CD14-positive monocyte (primary cell): ENCODE measurements at regions not wholly inside any gene's neighbourhood (a gene's known extent, or its start where the extent isn't known, plus 50 kb on each side); places are given as distances from the start of the nearest gene placed in this dataset.

Source experiments
- DNase-seq, 3 donors: peaks; one replicate each; pipeline ENCODE4 v3.0.0-alpha.2; 2011 to 2022
- H2AFZ ChIP-seq: 2 replicates; pipeline ENCODE4 v1.6.0; 2012; ENCODE audit warnings: mild to moderate bottlenecking, low read depth, low read length, inconsistent platforms; ENCODE audit not compliant: insufficient read depth, poor library complexity, severe bottlenecking
- H3K27ac ChIP-seq, 2 donors: 1 replicate in 1 of 2; 2 replicates in 1 of 2; pipeline ENCODE4 v1.5.1; 2012 to 2013; ENCODE audit warnings: low read length in 2 of 2, control low read depth in 1 of 2, inconsistent platforms in 1 of 2, low read depth in 1 of 2, mild to moderate bottlenecking in 1 of 2
- H3K27me3 ChIP-seq, 2 donors: one replicate each; pipeline versions ENCODE4 v1.6.0 to v1.6.1; 2011 to 2013; ENCODE audit warnings: low read length in 2 of 2; ENCODE audit not compliant: control insufficient read depth in 2 of 2, insufficient read depth in 2 of 2
- H3K36me3 ChIP-seq, 2 donors: replicated peaks in 1 of 2; 1 replicate in 1 of 2; 2 replicates in 1 of 2; pipeline versions ENCODE4 v1.5.1 to v1.6.1; 2012 to 2013; ENCODE audit warnings: low read length in 2 of 2, control low read depth in 1 of 2, inconsistent platforms in 1 of 2, mild to moderate bottlenecking in 1 of 2; ENCODE audit not compliant: insufficient read depth in 2 of 2, control insufficient read depth in 1 of 2
- H3K4me1 ChIP-seq, 2 donors: 1 replicate in 1 of 2; 2 replicates in 1 of 2; pipeline versions ENCODE4 v1.5.1 to v1.6.1; 2012 to 2013; ENCODE audit warnings: low read length in 2 of 2, control low read depth in 1 of 2, inconsistent platforms in 1 of 2, mild to moderate bottlenecking in 1 of 2, moderate library complexity in 1 of 2; ENCODE audit not compliant: insufficient read depth in 2 of 2, control insufficient read depth in 1 of 2
- H3K4me2 ChIP-seq: replicated peaks from 2 replicates; pipeline ENCODE3; 2012; ENCODE audit warnings: low read length, moderate library complexity, mild to moderate bottlenecking; ENCODE audit not compliant: poor library complexity, severe bottlenecking; ENCODE audit errors: extremely low read depth
- H3K4me3 ChIP-seq, 3 experiments: fragments of 200-600 bp in 1 of 3; sonication (generic) in 1 of 3; replicated peaks in 1 of 3; 1 replicate in 2 of 3; 2 replicates in 1 of 3; pipeline ENCODE4 v1.5.1; 2011 to 2013; ENCODE audit warnings: low read length in 3 of 3, mild to moderate bottlenecking in 3 of 3, control low read depth in 2 of 3, low read depth in 2 of 3, inconsistent platforms in 1 of 3, moderate library complexity in 1 of 3
- H3K79me2 ChIP-seq: 2 replicates; pipeline ENCODE4 v1.6.0; 2012; ENCODE audit warnings: mild to moderate bottlenecking, control low read depth, inconsistent platforms, low read length, moderate library complexity; ENCODE audit not compliant: insufficient read depth
- H3K9ac ChIP-seq: 2 replicates; pipeline ENCODE4 v1.6.0; 2017; ENCODE audit warnings: low read length, mild to moderate bottlenecking; ENCODE audit not compliant: insufficient read depth, poor library complexity, severe bottlenecking
- H3K9me3 ChIP-seq, 2 donors: replicated peaks in 1 of 2; 1 replicate in 1 of 2; 2 replicates in 1 of 2; pipeline versions ENCODE4 v1.5.1 to v1.6.1; 2012 to 2013; ENCODE audit warnings: low read length in 2 of 2, control low read depth in 1 of 2; ENCODE audit not compliant: control insufficient read depth in 1 of 2, insufficient read depth in 1 of 2
- H4K20me1 ChIP-seq: 2 replicates; pipeline ENCODE4 v1.6.0; 2012; ENCODE audit warnings: mild to moderate bottlenecking, low read length, control low read depth, moderate library complexity; ENCODE audit not compliant: insufficient read depth
- H3K27ac Mint-ChIP-seq, 7 donors: one replicate each; pipeline ENCODE4 v1.8.0; 2020; ENCODE audit warnings: mild to moderate bottlenecking in 7 of 7, mixed read lengths in 7 of 7, moderate library complexity in 6 of 7, inconsistent platforms in 2 of 7
- H3K27me3 Mint-ChIP-seq, 3 donors: one replicate each; pipeline ENCODE4 v1.8.0; 2021 to 2022; ENCODE audit warnings: low read depth in 3 of 3, mild to moderate bottlenecking in 3 of 3, mixed read lengths in 3 of 3, moderate library complexity in 3 of 3, inconsistent platforms in 1 of 3
- H3K36me3 Mint-ChIP-seq, 2 donors: one replicate each; pipeline ENCODE4 v1.8.0; 2020; ENCODE audit warnings: mixed read lengths in 2 of 2, inconsistent platforms in 1 of 2, mild to moderate bottlenecking in 1 of 2
- H3K4me1 Mint-ChIP-seq: one replicate; pipeline ENCODE4 v1.8.0; 2020; ENCODE audit warnings: mild to moderate bottlenecking, mixed read lengths
- H3K4me3 Mint-ChIP-seq, 2 donors: one replicate each; pipeline ENCODE4 v1.8.0; 2020; ENCODE audit warnings: mild to moderate bottlenecking in 2 of 2, mixed read lengths in 2 of 2, moderate library complexity in 1 of 2
- H3K9me3 Mint-ChIP-seq, 7 donors: one replicate each; pipeline ENCODE4 v1.8.0; 2020 to 2022; ENCODE audit warnings: mixed read lengths in 7 of 7, mild to moderate bottlenecking in 6 of 7, moderate library complexity in 6 of 7, inconsistent platforms in 2 of 7
- WGBS: methylation state at CpG from one replicate; pipeline ENCODE4 v1.1.5; 2013; ENCODE audit warnings: missing lambda C conversion rate; ENCODE audit not compliant: insufficient coverage; 5-methylcytosine and 5-hydroxymethylcytosine counted together
- intact Hi-C, 2 donors: fragments of 100-400 bp; cut with micrococcal nuclease; formaldehyde crosslinking; loops; one replicate each; pipeline versions ENCODE4 v1.15.0 to v1.15.1; 2023
- TF ChIP-seq, protein P1 (sequence below): fragments of 200-600 bp; IDR thresholded peaks from one replicate; pipeline ENCODE4 v1.8.0; 2022; ENCODE audit warnings: antibody characterized with exemption, mild to moderate bottlenecking

DNA sequence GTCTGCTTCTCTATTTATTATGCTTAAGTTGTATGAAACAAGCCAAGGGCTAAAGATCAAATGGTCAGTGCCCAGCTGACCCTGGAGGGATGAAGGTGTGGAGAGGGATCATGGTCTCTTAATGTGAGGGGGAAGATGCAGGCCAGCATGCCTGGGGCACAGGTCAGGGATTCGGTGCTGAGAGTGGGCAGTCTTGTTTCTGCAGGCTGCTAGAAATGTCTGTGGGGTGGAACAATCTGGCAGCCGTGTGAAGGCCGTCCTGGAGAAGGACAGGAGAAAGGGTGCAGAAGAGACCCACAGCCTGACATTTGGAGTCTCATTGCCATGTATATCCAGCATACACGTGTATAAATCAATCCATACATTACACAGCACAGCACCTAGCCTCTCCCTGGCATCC lies 258.3 kb upstream of the MOCS1 start:
- H3K27me3 ChIP-seq, result no peaks in the 10 kb centered on the region
- no peaks in the 10 kb centered on the region for H3K36me3 Mint-ChIP-seq
- TF ChIP-seq, protein P1, sequence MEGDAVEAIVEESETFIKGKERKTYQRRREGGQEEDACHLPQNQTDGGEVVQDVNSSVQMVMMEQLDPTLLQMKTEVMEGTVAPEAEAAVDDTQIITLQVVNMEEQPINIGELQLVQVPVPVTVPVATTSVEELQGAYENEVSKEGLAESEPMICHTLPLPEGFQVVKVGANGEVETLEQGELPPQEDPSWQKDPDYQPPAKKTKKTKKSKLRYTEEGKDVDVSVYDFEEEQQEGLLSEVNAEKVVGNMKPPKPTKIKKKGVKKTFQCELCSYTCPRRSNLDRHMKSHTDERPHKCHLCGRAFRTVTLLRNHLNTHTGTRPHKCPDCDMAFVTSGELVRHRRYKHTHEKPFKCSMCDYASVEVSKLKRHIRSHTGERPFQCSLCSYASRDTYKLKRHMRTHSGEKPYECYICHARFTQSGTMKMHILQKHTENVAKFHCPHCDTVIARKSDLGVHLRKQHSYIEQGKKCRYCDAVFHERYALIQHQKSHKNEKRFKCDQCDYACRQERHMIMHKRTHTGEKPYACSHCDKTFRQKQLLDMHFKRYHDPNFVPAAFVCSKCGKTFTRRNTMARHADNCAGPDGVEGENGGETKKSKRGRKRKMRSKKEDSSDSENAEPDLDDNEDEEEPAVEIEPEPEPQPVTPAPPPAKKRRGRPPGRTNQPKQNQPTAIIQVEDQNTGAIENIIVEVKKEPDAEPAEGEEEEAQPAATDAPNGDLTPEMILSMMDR, result no peak
- no peaks in the 10 kb centered on the region for H3K4me1 Mint-ChIP-seq
- H4K20me1 ChIP-seq, result no peaks in the 10 kb centered on the region
- H3K4me1 ChIP-seq, result no peaks in the 10 kb centered on the region
- H3K4me3 ChIP-seq, result no peak overlapping the region
- no peak overlapping the region for H2AFZ ChIP-seq
- no peaks in the 10 kb centered on the region for H3K36me3 ChIP-seq
- no peak overlapping the region for H3K27ac Mint-ChIP-seq
- no peaks in the 10 kb centered on the region for H3K79me2 ChIP-seq
- H3K27ac ChIP-seq, result no peak overlapping the region
- H3K4me3 Mint-ChIP-seq, result no peak overlapping the region
- peaks cover 0 to 9% (median 1%) of the 10 kb centered on the region in 3 donors for H3K27me3 Mint-ChIP-seq
- H3K4me2 ChIP-seq, result no peak overlapping the region
- intact Hi-C loops, result no loop called here
- no peak for DNase-seq
- peaks cover 0 to 8% (median 3%) of the 10 kb centered on the region in 7 donors for H3K9me3 Mint-ChIP-seq
- no peak overlapping the region for H3K9ac ChIP-seq
- WGBS, result 86% methylated on average over 1 of the region's 4 CpGs
- no peaks in the 10 kb centered on the region for H3K9me3 ChIP-seq

DNA sequence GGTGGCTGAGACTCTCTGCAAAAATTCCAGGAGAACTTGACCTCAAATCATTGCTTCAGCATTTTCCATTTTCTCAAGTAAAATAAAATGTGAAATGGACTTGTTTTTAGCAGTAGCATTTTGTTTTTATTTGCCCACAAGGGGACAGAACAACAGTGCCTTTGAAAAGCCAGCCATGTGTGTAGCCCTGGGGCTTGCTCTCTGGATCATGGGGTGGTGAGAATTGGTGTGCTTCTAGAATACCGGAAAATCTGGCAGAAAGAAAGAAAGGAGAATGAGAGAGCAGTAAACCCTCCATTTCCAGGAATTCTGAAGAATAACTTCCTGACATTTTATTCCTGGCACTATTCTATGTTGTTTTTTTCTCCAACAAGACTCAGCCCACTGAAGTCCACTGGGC lies 254.7 kb upstream of the MOCS1 start:
- Histone ChIP-seq H3K79me2 (no peaks in the 10 kb centered on the region), H3K4me3 (no peak overlapping the region), H4K20me1 (no peaks in the 10 kb centered on the region), H2AFZ (no peak overlapping the region), H3K4me1 (no peaks in the 10 kb centered on the region), H3K27me3 (no peaks in the 10 kb centered on the region), H3K9me3 (peaks cover 4 to 6% of the 10 kb centered on the region in 2 donors), H3K27ac (no peak overlapping the region), H3K9ac (no peak overlapping the region), H3K4me2 (no peak overlapping the region), H3K36me3 (no peaks in the 10 kb centered on the region)
- intact Hi-C loops, result no loop called here
- no peaks in the 10 kb centered on the region for H3K4me1 Mint-ChIP-seq
- no peak for DNase-seq
- H3K4me3 Mint-ChIP-seq, result no peak overlapping the region
- peaks cover 6 to 23% (median 15%) of the 10 kb centered on the region in 7 donors for H3K9me3 Mint-ChIP-seq
- no CpG with 5 or more reads among the region's 1 CpG for WGBS
- H3K27me3 Mint-ChIP-seq, result peaks cover 0 to 6% (median 0%) of the 10 kb centered on the region in 3 donors
- TF ChIP-seq, protein P1, result no peak
- no peaks in the 10 kb centered on the region for H3K36me3 Mint-ChIP-seq
- no peak overlapping the region for H3K27ac Mint-ChIP-seq
